ENCODE measurements at regions not wholly inside any gene's neighbourhood (a gene's known extent, or its start where the extent isn't known, plus 50 kb on each side); places are given as distances from the start of the nearest gene placed in this dataset.

DNA sequence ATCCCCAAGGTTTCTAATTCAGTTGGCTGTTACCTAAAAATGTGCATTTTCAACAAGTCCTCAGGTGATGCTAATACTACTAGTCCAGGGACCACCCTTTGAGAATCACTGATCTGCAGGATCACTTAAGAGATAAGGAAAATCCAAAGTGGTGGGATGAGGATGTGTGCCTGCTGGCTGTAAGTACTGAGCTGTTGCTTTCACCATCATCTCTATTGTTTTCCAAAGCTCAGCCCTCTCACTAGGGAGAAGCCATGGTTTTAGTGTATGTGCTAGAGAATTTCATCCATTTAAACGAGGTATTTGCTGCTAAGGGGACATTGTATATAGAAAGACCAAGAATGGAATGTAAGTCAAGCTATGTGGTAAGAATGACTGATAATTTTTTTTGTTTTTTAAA, 202.3 kb downstream of the KIF21A start:
- no peak for DNase-seq

DNA sequence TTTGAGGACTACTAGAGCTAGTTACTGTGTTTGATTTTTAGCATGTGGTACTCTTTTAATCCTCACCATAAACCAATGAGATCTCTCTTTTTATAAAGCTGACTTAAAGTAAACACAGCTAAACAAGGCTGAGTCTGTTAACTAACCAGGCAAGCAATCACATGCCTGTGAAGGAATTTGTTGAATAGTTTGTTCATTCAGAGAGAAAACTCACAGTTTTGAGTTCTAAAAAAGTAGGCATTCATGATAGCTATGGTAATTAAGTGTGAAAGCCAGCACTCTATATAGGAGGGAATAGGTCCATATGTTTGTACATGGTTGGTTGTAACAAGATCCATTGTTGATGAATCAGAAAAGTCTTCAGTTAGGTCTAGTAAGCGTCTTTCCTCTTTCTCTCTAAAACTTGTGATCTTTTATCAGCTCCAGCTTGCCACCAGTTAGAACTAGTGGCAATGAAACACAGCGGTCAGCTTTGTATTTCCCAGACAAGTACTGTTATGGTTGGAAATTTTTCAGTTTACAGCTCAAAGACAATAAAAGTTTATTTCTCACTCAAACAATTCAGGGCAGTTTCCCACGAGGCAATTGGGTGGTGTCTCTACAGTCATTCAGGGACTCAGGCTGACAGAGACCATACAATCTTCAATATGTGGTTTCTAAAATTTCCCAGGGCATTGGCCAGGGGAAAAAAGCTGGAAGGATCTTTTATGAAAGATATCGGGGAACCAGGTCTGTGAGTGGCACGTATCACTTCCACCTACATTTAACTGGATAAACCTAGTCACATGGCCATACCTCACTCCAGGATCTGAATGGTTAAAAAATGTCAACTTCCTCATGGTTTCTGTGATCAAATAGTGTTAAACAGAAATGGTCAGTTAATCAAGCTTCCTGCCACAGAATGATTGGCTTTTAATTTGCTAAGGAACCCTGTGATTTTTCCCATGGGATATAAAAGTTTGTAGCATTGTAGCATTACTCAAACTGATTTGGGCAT, 203.1 kb downstream of the KIF21A start:
- DNase-seq, result no peak

GRCh38 chr12:39237004-39237403, 205.9 kb downstream of the KIF21A start:
- DNase-seq, result no peak

- DNase-seq, result no peak
Observed at GRCh38 chr12:39235990-39236767, 206.7 kb downstream of the KIF21A start.

DNA sequence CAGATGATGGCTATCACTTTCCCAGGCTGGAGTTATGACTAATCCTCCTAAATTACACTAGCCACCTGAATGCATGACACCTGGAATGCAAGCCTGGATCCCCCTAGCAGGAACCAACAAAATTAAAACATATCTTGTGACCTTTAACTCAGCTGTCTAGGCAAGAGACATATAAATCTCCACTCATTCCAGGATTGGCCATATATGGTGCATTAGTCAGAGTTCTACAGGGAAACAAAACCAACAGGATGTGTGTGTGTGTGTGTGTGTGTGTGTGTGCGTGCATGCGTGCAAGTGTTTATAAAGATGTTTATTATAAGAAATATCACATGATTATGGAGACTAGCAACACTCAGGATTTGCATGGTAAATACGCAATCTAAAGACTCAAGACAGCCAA, 212.8 kb downstream of the KIF21A start:
- DNase-seq, result no peak

DNA sequence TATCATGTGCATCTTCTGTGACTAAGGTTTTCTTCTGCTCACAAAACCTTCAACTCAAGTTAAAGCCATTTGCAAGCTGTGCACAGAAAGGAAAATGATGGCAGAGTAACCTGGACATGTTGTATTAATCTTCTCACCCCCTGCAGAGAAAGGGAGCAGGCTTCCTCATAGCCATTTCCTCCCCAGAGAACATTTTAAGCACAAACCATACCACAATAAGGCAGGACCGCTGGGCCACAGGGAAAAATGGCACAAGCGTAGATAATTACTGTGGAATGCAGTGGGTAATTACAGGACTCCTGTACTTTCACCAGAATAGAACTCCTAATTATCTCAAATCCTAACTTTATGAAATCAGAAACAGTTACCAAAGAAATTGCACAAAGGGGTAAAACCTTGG, 215.7 kb downstream of the KIF21A start:
- no peak for DNase-seq

DNA sequence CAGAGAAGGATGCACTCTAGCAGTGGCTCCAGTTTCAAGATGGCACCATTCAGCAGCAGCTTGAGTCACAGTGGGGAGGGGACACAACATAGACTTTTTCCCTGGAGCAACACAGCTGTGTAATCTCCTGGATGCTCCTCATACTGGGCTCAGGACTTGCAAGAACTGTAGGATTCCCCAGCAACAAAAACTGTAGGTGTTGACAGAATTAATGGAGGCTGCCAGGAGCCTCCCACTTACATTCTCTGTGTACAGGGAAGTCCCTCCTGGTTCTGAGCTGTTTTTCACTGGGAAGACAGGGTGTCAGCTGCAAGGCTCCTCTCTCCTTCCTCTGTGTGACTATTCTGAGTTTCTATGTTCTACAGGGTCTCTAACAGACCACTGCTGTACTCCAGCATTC, 217.9 kb downstream of the KIF21A start:
- no peak for DNase-seq

GRCh38 chr12:39205969-39206368, 237.0 kb downstream of the KIF21A start:
- no peak for DNase-seq

GRCh38 chr12:39199351-39199750, 243.6 kb downstream of the KIF21A start:
- DNase-seq, result no peak

GRCh38 chr12:39188689-39189088, 254.2 kb downstream of the KIF21A start:
- DNase-seq, result no peak

DNA sequence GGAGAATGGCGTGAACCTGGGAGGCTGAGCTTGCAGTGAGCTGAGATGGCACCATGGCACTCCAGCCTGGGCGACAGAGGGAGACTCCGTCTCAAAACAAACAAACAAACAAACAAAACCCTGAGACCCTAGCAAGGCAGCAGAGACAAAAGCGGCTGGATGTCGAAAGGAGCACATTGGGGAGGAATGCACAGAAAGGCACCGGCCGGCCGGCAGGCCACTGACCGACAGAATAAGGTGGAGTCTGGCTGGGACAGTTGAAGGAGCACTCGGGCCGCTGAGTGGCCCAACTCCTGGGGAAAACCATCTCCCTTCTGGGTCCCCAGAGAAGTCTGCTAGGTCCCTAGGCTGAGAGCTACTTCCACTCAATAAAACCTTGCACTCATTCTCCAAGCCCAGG, 256.2 kb downstream of the KIF21A start:
- no peak for DNase-seq

DNA sequence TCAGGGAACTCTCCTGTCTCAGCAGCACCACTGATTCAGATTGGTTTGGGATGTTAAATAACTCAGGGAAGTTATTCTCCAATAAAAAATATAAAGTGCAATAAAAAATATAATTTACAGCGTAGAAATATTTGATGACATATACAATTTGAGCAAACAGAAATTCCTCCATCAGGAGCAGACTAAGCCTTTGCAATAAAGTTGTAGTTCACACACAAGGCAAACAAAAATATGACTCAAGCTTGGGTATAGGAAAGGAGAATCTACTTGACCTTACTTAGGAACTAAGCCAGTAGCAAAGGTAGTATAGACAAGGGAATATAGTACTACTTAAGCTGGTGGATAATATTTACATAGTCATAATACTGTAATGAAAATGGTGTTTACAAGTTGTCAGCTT, 264.1 kb downstream of the KIF21A start:
- no peak for DNase-seq

DNA sequence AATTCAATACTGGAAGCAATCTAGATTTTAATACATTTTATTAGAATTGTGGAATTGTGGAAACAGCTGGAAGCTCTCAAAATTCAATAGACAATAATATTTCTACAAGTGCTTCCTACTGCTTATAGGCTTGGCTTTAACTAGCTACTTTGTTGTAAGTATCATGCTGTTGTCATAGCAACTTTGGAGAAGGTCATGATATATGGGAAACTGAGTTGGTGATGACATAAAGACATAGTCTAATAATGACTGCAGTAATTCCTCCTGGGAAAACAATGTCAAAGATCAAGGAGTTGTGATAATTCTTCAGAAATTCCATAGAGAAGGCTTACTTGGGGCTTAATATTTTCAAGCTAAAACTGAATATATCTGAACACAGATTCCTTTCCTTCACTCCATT, 266.6 kb downstream of the KIF21A start:
- DNase-seq, result no peak

DNA sequence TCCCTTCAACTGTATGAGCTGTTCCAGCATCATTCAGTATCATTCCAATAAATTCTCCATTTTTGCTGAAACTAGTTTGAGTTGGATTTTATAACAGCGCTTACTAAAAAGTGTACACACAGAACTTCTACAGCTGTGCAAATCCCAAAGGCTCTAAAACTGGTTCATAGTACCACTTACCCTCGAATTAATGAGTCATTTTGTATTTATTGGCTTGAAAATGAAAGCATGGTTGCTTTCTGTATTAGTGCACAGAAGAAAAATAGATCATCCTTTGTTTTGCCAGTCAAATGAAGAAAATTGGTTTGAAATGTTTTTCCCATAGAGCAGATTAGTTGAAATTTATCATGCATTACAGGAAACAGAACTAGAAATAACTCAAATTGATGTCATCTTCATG, 268.3 kb upstream of the CPNE8 start:
- no peak for DNase-seq

DNA sequence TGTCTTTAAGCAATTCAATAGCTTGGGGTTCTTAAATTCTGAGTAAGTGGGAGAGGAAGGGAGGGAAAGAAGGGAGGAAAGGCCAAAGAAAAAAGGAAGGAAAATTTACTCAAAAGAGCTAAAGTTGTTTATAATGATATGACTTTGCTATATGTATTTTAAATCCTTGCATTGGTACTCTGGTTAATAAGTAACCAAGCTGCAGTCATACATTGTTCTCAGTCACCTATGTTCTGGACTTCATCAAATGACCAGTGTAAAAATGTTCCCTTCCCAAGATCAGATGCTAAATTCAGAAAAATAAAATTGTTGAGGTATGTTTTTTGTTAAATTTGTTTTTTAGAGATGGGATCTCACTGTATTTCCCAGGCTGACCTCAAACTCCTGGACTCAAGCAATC, 259.9 kb upstream of the CPNE8 start:
- DNase-seq, result no peak

DNA sequence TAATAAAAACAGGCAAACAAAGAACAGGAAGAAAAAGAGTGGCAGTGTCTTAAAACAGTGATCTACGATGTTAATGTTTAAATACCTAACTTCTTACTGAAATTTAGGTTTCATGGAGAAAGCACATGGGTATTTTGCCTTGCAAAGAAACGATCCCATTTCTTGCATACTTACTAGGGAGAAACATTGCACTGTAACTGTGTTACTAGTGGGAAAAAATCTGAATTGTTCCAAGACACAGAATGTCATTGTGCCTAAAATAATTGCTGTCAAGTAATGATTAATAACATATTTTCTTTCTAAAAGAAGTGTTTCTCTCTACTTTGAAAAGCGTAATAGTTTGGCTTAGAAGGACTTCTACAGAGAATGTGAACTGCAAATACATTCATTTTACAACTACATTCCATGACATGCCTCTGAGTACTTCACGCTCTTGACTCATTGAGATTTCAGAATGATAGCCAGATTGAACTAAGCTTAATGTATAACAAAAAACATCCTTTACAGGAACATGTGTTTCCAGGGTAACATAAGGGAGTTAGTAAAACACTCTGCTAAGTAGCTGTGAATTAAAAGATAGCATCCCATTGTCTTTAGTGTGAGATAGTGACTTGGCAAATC, 256.2 kb upstream of the CPNE8 start:
- no peak for DNase-seq

GRCh38 chr12:39157696-39158342, 252.4 kb upstream of the CPNE8 start:
- DNase-seq, result no peak

DNA sequence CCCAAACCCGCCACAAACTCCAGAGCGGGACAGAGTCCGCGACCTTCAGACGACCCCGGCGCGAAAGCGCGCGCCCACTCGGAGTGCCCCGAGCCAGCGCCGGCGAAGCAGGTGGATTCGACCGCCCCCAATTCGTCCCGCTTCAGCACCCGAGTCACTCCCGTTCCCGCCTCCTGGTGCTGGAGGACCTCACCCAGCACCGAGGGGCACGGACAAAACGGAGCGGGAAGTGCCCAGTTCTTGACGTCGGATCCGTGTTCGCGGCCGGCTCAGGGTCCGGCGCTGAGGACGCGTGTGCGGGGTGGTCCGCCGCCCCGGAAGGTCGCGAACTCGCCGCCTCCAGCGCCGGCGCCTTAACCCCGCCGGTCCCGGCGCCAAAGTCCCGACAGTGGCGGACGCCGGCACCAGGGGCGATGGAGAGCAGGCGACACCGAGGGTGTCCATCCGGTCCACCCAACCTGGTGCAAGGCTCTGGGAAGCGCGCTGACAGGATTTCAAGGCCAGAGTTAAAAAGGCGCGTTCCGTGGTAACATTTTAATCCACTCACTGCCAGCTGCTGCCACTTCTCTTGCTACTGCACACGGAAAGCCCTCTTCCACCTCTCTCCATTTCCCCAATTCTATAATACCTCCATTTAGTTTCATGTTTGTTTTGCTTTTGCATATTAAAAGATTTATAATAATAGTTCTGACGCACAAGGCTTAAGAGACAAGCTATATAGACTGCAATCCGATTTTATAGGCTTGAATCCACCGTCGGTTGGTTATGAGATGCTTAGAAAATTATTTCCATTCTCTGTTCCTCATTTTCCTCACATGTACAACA, 240.0 kb upstream of the CPNE8 start:
- no peak for DNase-seq

GRCh38 chr12:39144613-39145061, 239.2 kb upstream of the CPNE8 start:
- DNase-seq, result no peak

GRCh38 chr12:39138268-39138667, 232.9 kb upstream of the CPNE8 start:
- no peak for DNase-seq

DNA sequence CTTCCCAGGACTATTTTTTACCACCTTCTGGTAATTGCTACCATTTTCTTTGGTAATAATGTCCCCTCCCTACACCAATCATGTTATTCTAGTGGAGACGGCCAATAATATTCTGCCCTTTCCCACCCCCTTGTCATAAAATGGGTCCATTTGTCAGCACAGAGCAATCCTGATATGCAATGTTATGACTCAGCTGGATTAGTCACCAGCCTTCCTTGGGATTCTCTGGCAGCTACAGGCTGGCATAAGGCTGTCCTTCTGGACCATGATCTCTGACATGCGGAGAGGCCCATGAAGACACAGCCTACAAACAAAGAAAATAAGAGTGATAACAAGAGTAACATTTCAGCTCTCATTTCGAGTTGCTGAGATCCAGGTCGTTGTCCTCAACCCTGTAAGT, 222.0 kb upstream of the CPNE8 start:
- DNase-seq, result no peak

- no peak for DNase-seq
Observed at GRCh38 chr12:39125566-39125965, 220.2 kb upstream of the CPNE8 start.
